ENCODE measurements at regions not wholly inside any gene's neighbourhood (a gene's known extent, or its start where the extent isn't known, plus 50 kb on each side); places are given as distances from the start of the nearest gene placed in this dataset.

- Histone ChIP-seq H3K4me3 (ENCODE audit: control insufficient read depth in 2 of 3, extremely low read depth in 1 of 3, insufficient read depth in 2 of 3, low read depth in 1 of 3, low read length in 3 of 3) (no peak overlapping the region), H3K36me3 (ENCODE audit: control insufficient read depth in 2 of 2, extremely low read depth in 1 of 2, insufficient read depth in 2 of 2, low read length in 2 of 2) (no peaks in the 10 kb centered on the region), H2AFZ (ENCODE audit: control insufficient read depth, low read length) (no peak overlapping the region), H3K4me1 (ENCODE audit: control insufficient read depth, extremely low read depth, insufficient read depth, low read length) (peaks cover 13% of the 10 kb centered on the region), H3K4me2 (ENCODE audit: control insufficient read depth, extremely low read depth, insufficient read depth, low read depth, low read length) (no peak overlapping the region), H4K20me1 (ENCODE audit: control insufficient read depth, extremely low read depth, insufficient read depth, low read length) (no peaks in the 10 kb centered on the region), H3K79me2 (ENCODE audit: control insufficient read depth, insufficient read depth, low read length) (no peaks in the 10 kb centered on the region), H3K9me3 (ENCODE audit: control insufficient read depth, low read depth, low read length) (no peaks in the 10 kb centered on the region), H3K27ac (ENCODE audit: control insufficient read depth, insufficient read depth, low read length) (no peak overlapping the region), H3K9me1 (ENCODE audit: control insufficient read depth, extremely low read depth, insufficient read depth, low read length) (no peaks in the 10 kb centered on the region), H3K9ac (ENCODE audit: control insufficient read depth, extremely low read depth, insufficient read depth, low read length) (no peak overlapping the region), H3K27me3 (ENCODE audit: control insufficient read depth, extremely low read depth, insufficient read depth, low read length) (no peaks in the 10 kb centered on the region)
- dilution Hi-C loops (cut with MboI; ENCODE audit: extremely low pct_ligation_motif_present, low sequenced_read_pairs) = no loop called here
- DNase-seq (ENCODE audit: low read depth, low spot score) (no peak), FAIRE-seq (no peak)
- TF ChIP-seq CTCF (optimal IDR thresholded peaks at IDR 0.05 in 1 of 3, IDR thresholded peaks at IDR 0.05 in 1 of 3, conservative IDR thresholded peaks at IDR 0.05 in 1 of 3; ENCODE audit: extremely low read depth in 1 of 3, insufficient read depth in 2 of 3, low read length in 3 of 3) (no peak), EZH2 (IDR thresholded peaks at IDR 0.05; ENCODE audit: low read length) (no peak)
Measured at GRCh38 chr7:24406789-24407299, 122.9 kb downstream of the NPY start.

- no peaks in the 10 kb centered on the region for H4K20me1 ChIP-seq (ENCODE audit: control insufficient read depth, extremely low read depth, insufficient read depth, low read length)
- H3K27ac ChIP-seq (ENCODE audit: control insufficient read depth, insufficient read depth, low read length) = no peak overlapping the region
- no peak overlapping the region for H3K4me3 ChIP-seq (ENCODE audit: control insufficient read depth in 2 of 3, extremely low read depth in 1 of 3, insufficient read depth in 2 of 3, low read depth in 1 of 3, low read length in 3 of 3)
- no peak overlapping the region for H3K9ac ChIP-seq (ENCODE audit: control insufficient read depth, extremely low read depth, insufficient read depth, low read length)
- H3K4me1 ChIP-seq (ENCODE audit: control insufficient read depth, extremely low read depth, insufficient read depth, low read length) = peaks cover 13% of the 10 kb centered on the region
- H3K27me3 ChIP-seq (ENCODE audit: control insufficient read depth, extremely low read depth, insufficient read depth, low read length) = no peaks in the 10 kb centered on the region
- dilution Hi-C loops (cut with MboI; ENCODE audit: extremely low pct_ligation_motif_present, low sequenced_read_pairs) = no loop called here
- H3K9me3 ChIP-seq (ENCODE audit: control insufficient read depth, low read depth, low read length) = no peaks in the 10 kb centered on the region
- H2AFZ ChIP-seq (ENCODE audit: control insufficient read depth, low read length) = no peak overlapping the region
- no peak for TF ChIP-seq EZH2 (IDR thresholded peaks at IDR 0.05; ENCODE audit: low read length)
- no peak for TF ChIP-seq CTCF (optimal IDR thresholded peaks at IDR 0.05 in 1 of 3, IDR thresholded peaks at IDR 0.05 in 1 of 3, conservative IDR thresholded peaks at IDR 0.05 in 1 of 3; ENCODE audit: extremely low read depth in 1 of 3, insufficient read depth in 2 of 3, low read length in 3 of 3)
- H3K9me1 ChIP-seq (ENCODE audit: control insufficient read depth, extremely low read depth, insufficient read depth, low read length) = no peaks in the 10 kb centered on the region
- no peak overlapping the region for H3K4me2 ChIP-seq (ENCODE audit: control insufficient read depth, extremely low read depth, insufficient read depth, low read depth, low read length)
- H3K79me2 ChIP-seq (ENCODE audit: control insufficient read depth, insufficient read depth, low read length) = no peaks in the 10 kb centered on the region
- no peaks in the 10 kb centered on the region for H3K36me3 ChIP-seq (ENCODE audit: control insufficient read depth in 2 of 2, extremely low read depth in 1 of 2, insufficient read depth in 2 of 2, low read length in 2 of 2)
- FAIRE-seq (no peak), DNase-seq (ENCODE audit: low read depth, low spot score) (no peak)
Measured at GRCh38 chr7:24407965-24408364, 124.0 kb downstream of the NPY start.

All from keratinocyte (primary cell).